KMS-11 (cell line): ENCODE measurements at regions not wholly inside any gene's neighbourhood (a gene's known extent, or its start where the extent isn't known, plus 50 kb on each side); places are given as distances from the start of the nearest gene placed in this dataset.

Source experiments
- H2AFZ ChIP-seq: fragments of 200-600 bp; sonication (generic); 2 replicates; pipeline ENCODE4 v1.6.1; 2016; ENCODE audit warnings: antibody characterized with exemption, mixed run types, low read depth
- H3K27ac ChIP-seq: fragments of 200-600 bp; sonication (generic); 2 replicates; pipeline ENCODE4 v1.6.1; 2016; ENCODE audit warnings: mild to moderate bottlenecking, mixed run types
- H3K27me3 ChIP-seq: fragments of 200-600 bp; sonication (generic); 2 replicates; pipeline ENCODE4 v1.6.1; 2017; ENCODE audit warnings: mild to moderate bottlenecking, low read depth, mixed run types, moderate library complexity; ENCODE audit not compliant: insufficient read depth
- H3K36me3 ChIP-seq: fragments of 200-600 bp; sonication (generic); 2 replicates; pipeline ENCODE4 v1.6.1; 2017; ENCODE audit warnings: mild to moderate bottlenecking, mixed run types; ENCODE audit not compliant: insufficient read depth
- H3K4me1 ChIP-seq: fragments of 200-600 bp; sonication (generic); 2 replicates; pipeline ENCODE4 v1.6.1; 2016; ENCODE audit warnings: mild to moderate bottlenecking, low read depth, mixed run types; ENCODE audit not compliant: poor library complexity, severe bottlenecking
- H3K4me2 ChIP-seq: fragments of 200-600 bp; sonication (generic); 2 replicates; pipeline ENCODE4 v1.7.0; 2016; ENCODE audit warnings: mild to moderate bottlenecking, mixed run types
- H3K4me3 ChIP-seq: fragments of 200-600 bp; sonication (generic); IDR thresholded peaks from 2 replicates; pipeline ENCODE4 v1.6.1; 2017; ENCODE audit warnings: low read depth, low read length, mixed read lengths; ENCODE audit not compliant: insufficient read depth
- H3K79me2 ChIP-seq: fragments of 200-600 bp; sonication (generic); 2 replicates; pipeline ENCODE4 v1.6.1; 2016; ENCODE audit warnings: low read depth, mixed run types; ENCODE audit not compliant: insufficient read depth
- H3K9ac ChIP-seq: fragments of 200-600 bp; sonication (generic); 2 replicates; pipeline ENCODE4 v1.6.1; 2016; ENCODE audit warnings: mild to moderate bottlenecking, mixed run types
- H4K20me1 ChIP-seq: fragments of 200-600 bp; sonication (generic); 2 replicates; pipeline ENCODE4 v1.6.1; 2016; ENCODE audit warnings: mild to moderate bottlenecking, mixed run types; ENCODE audit not compliant: insufficient read depth
- CTCF ChIP-seq: fragments of 200-600 bp; sonication (generic); conservative IDR thresholded peaks from 2 replicates; pipeline ENCODE4 v1.6.1; 2017; ENCODE audit warnings: low read depth, mild to moderate bottlenecking, antibody characterized with exemption, low read length, moderate library complexity, mixed read lengths

DNA sequence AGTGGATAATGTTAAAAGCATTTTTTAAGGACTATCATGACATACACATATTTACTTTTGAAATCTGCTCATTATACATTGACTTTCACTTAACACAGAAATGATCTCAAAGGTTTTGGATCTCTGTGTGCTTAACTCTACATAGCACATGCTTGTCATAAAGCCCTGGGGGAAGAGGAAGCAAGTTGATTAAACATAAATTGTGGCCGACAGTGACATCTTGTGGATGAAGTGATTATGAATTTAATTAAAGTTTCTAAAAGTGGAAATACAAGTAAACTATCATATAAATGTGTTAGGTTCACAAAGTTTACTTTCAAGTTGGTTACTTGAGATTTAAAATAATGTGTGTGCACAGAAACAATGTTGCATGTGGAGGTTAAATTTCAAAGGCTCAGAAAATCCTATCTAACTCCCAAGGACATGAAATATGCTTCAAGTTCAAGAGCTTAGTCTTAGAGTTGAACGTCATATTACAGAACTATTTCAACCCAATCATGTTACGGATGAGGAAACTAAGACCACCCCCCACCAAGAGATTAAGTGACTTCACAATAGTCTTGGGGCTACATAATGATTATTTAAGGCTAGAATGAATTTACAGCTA is 1247.8 kb downstream of the GATA3 start:
- Histone ChIP-seq H2AFZ (no peak overlapping the region), H3K79me2 (no peaks in the 10 kb centered on the region), H3K4me1 (peaks cover 5% of the 10 kb centered on the region), H3K27me3 (no peaks in the 10 kb centered on the region), H3K27ac (no peak overlapping the region), H3K4me2 (no peak overlapping the region), H4K20me1 (no peaks in the 10 kb centered on the region), H3K4me3 (no peak overlapping the region), H3K9ac (no peak overlapping the region), H3K36me3 (no peaks in the 10 kb centered on the region)
- TF ChIP-seq CTCF, result peak; percentile 76

DNA sequence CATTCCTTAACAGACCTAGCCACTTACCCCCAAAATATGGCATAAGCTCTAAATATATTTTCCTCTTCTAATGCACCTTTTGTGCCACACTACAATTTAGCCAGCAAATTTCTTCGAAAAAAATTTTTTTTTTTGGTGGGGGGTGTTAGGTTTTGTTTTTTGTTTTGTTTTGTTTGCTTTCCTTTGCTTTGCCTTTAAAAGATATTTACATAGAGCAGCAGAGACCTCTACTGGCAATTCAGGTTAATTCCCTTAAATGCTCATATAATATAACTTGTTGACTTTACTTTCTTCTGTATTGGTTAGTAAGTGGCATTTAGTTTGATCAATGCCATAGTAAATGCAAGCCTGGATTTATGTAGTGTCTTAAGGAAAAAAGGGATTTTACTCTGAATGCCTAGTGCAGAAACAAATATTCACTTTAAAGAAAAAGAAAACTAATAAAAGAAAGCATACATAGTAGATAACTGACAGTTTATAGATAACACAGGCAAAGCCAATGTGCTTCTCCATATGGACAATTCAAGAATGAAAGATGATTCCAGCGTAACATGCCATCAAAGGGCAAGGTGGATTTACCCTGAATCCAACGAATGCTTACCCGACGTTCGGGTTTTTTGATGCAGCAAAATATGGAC is 1250.6 kb downstream of the GATA3 start:
- no peaks in the 10 kb centered on the region for H4K20me1 ChIP-seq
- H3K4me3 ChIP-seq, result no peak overlapping the region
- H3K9ac ChIP-seq, result no peak overlapping the region
- peak; percentile 79 for TF ChIP-seq CTCF
- no peaks in the 10 kb centered on the region for H3K79me2 ChIP-seq
- H3K4me2 ChIP-seq, result no peak overlapping the region
- no peak overlapping the region for H3K27ac ChIP-seq
- no peaks in the 10 kb centered on the region for H3K27me3 ChIP-seq
- H3K36me3 ChIP-seq, result no peaks in the 10 kb centered on the region
- peaks cover 5% of the 10 kb centered on the region for H3K4me1 ChIP-seq
- no peak overlapping the region for H2AFZ ChIP-seq

DNA sequence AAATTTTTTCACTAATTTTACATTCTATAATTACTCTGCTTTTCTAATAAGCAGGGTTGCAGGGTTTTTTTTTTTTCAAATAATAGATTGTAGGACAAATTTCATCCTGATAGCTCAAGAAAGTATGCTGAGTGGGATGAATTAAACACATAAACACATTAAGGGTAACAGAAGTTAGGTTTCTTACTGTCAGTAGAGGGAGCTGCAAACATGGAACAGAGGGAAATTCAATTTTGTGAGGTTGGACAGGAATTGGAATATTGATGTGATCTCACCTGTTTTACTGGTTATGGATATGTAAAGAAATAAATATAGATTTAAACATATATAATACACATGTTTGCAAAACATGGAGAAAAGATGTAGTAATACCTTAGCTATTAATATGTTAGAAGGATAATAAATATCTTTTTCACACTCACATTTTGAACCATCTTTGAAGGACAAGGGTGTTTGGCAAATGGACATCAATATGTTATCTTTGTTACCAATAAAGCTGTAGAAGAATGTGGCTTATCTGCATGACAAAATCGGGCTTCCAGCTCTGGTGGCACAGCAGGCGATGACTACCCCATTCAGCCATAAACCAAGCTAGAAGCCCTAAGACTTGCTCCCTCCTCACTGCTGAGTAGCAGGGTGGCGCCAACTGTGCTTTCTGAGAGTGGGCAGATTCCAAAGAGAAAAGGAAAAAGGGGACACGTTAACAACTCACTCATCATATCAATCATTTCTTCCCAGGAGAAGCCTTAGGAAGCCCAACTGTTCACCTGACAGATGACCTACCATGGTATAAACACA is 1257.4 kb downstream of the GATA3 start:
- Histone ChIP-seq H3K27me3 (no peaks in the 10 kb centered on the region), H3K9ac (no peak overlapping the region), H4K20me1 (no peaks in the 10 kb centered on the region), H3K4me1 (no peaks in the 10 kb centered on the region), H3K36me3 (no peaks in the 10 kb centered on the region), H3K4me3 (no peak overlapping the region), H3K27ac (no peak overlapping the region), H3K4me2 (no peak overlapping the region), H2AFZ (no peak overlapping the region), H3K79me2 (no peaks in the 10 kb centered on the region)
- peak; percentile 46; the same call in 1 of the 2 replicates for TF ChIP-seq CTCF

DNA sequence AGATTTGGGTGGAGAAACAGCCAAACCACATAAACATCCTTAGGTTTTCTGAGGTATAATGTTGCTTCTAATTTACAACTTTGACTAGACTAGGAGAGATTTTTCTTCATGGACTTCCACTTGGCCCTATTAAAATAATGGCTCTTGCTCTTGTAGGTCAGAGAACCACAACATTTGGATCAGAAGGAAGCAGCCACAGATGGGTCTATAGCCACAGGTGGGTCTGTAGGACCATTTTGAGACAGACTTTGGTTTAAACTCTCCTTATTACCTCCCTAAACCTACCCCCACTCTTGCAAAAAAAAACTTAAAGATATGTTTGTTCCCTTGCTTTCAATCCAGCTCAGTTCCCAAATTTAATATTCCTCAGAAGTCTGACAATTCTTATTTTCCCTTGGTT is 1260.8 kb downstream of the GATA3 start:
- H3K79me2 ChIP-seq, result no peaks in the 10 kb centered on the region
- no peak overlapping the region for H3K27ac ChIP-seq
- H3K4me3 ChIP-seq, result no peak overlapping the region
- no peaks in the 10 kb centered on the region for H3K27me3 ChIP-seq
- no peaks in the 10 kb centered on the region for H4K20me1 ChIP-seq
- TF ChIP-seq CTCF, result no peak
- no peak overlapping the region for H2AFZ ChIP-seq
- H3K9ac ChIP-seq, result no peak overlapping the region
- no peak overlapping the region for H3K4me2 ChIP-seq
- no peaks in the 10 kb centered on the region for H3K36me3 ChIP-seq
- no peaks in the 10 kb centered on the region for H3K4me1 ChIP-seq
